DOHH2 (cell line): ENCODE measurements at regions not wholly inside any gene's neighbourhood (a gene's known extent, or its start where the extent isn't known, plus 50 kb on each side); places are given as distances from the start of the nearest gene placed in this dataset.

Experiments used
- H3F3A ChIP-seq: fragments of 200-600 bp; sonication (generic), shearing (Covaris generic); 2 replicates; pipeline ENCODE4 v1.6.0; 2016; ENCODE audit warnings: antibody characterized with exemption, mild to moderate bottlenecking; ENCODE audit not compliant: control insufficient read depth, insufficient read depth
- H3K27ac ChIP-seq: fragments of 200-600 bp; sonication (generic); 2 replicates; pipeline ENCODE4 v1.5.1; 2014; ENCODE audit warnings: low read depth, mild to moderate bottlenecking, low read length, moderate library complexity
- H3K27me3 ChIP-seq: fragments of 200-600 bp; sonication (generic); 2 replicates; pipeline ENCODE4 v1.6.1; 2014; ENCODE audit warnings: mild to moderate bottlenecking, low read length, mixed read lengths; ENCODE audit not compliant: control insufficient read depth
- H3K36me3 ChIP-seq: fragments of 200-600 bp; sonication (generic); 2 replicates; pipeline ENCODE4 v1.6.1; 2014; ENCODE audit warnings: mild to moderate bottlenecking, low read length, moderate library complexity, mixed read lengths; ENCODE audit not compliant: control insufficient read depth
- H3K4me1 ChIP-seq: fragments of 200-600 bp; sonication (generic); 2 replicates; pipeline ENCODE4 v1.6.1; 2014; ENCODE audit warnings: mild to moderate bottlenecking, low read length, mixed read lengths; ENCODE audit not compliant: control insufficient read depth
- H3K4me2 ChIP-seq: fragments of 200-600 bp; sonication (generic); 2 replicates; pipeline ENCODE4 v1.6.0; 2014; ENCODE audit warnings: mild to moderate bottlenecking, low read length, moderate library complexity
- H3K4me3 ChIP-seq: fragments of 200-600 bp; sonication (generic); 2 replicates; pipeline ENCODE4 v1.5.1; 2014; ENCODE audit warnings: mild to moderate bottlenecking, low read length, mixed read lengths
- H3K79me2 ChIP-seq: fragments of 200-600 bp; sonication (generic); 2 replicates; pipeline ENCODE4 v1.6.1; 2014; ENCODE audit warnings: mild to moderate bottlenecking, low read length, mixed read lengths; ENCODE audit not compliant: control insufficient read depth
- H3K9me2 ChIP-seq: fragments of 200-600 bp; sonication (generic); replicated peaks from 2 replicates; pipeline ENCODE4 v1.6.1; 2014; ENCODE audit warnings: mild to moderate bottlenecking, low read length, mixed read lengths; ENCODE audit not compliant: control insufficient read depth
- H3K9me3 ChIP-seq: fragments of 200-600 bp; sonication (generic); 2 replicates; pipeline ENCODE4 v1.6.1; 2014; ENCODE audit warnings: antibody characterized with exemption, low read length, mixed read lengths; ENCODE audit not compliant: control insufficient read depth, insufficient read depth
- H4K20me1 ChIP-seq: fragments of 200-600 bp; sonication (generic); 2 replicates; pipeline ENCODE4 v1.6.0; 2014; ENCODE audit warnings: low read depth, mild to moderate bottlenecking, antibody characterized with exemption, low read length, moderate library complexity; ENCODE audit not compliant: control insufficient read depth, insufficient read depth
- CTCF ChIP-seq: fragments of 200-600 bp; sonication (generic); IDR thresholded peaks from one replicate; pipeline ENCODE4 v1.5.1; 2014; ENCODE audit warnings: antibody characterized with exemption, mild to moderate bottlenecking, low read depth, low read length; ENCODE audit not compliant: poor library complexity, severe bottlenecking
- EZH2phosphoT487 ChIP-seq: fragments of 200-600 bp; sonication (generic); IDR thresholded peaks from 2 replicates; pipeline ENCODE4 v1.6.1; 2017; ENCODE audit warnings: borderline replicate concordance, mild to moderate bottlenecking, antibody characterized with exemption, low read length, moderate library complexity, mixed read lengths

GRCh38 chr6:231779-232178 lies 60.5 kb upstream of the DUSP22 start:
- peaks cover 37% of the 10 kb centered on the region for H3K27me3 ChIP-seq
- H4K20me1 ChIP-seq: no peaks in the 10 kb centered on the region
- no peaks in the 10 kb centered on the region for H3K36me3 ChIP-seq
- H3K9me3 ChIP-seq: no peaks in the 10 kb centered on the region
- H3K4me3 ChIP-seq: no peak overlapping the region
- no peak overlapping the region for H3K27ac ChIP-seq
- TF ChIP-seq CTCF (no peak), EZH2phosphoT487 (no peak)
- no peaks in the 10 kb centered on the region for H3K9me2 ChIP-seq
- H3K79me2 ChIP-seq: no peaks in the 10 kb centered on the region
- H3K4me2 ChIP-seq: no peak overlapping the region
- no peaks in the 10 kb centered on the region for H3F3A ChIP-seq
- no peaks in the 10 kb centered on the region for H3K4me1 ChIP-seq

DNA sequence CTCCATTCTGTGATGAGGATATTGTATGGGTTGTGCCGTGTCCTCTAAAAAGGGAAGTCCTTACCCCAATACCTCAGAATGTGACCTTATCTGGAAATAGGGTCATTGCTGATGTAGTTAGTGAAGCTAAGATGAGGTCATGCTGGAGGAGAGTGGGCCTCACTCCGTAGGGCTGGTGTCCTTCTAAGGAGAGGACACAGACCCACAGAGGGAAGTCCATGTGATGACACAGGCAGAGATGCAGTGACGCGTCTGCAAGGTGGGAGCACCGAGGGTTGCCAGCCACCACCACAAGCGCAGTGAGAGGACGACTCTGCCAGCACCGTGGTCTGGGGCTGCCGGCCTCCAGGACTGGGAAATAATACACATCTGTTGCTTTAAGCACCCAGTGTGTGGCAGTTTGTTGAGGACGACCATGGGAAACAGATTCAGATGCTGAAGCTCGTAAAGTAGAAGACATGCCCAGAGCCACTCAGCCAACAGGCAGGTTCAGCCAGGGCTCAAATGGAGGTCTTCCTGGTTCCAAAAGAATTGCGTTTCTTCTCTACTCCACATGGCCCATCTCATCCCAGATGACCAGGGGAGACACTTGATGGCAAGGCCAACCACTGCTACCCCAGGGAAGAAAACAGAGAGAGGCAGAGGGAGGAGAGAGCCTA lies 59.2 kb upstream of the DUSP22 start:
- no peaks in the 10 kb centered on the region for H3F3A ChIP-seq
- TF ChIP-seq EZH2phosphoT487 (no peak), CTCF (no peak)
- H3K27me3 ChIP-seq: peaks cover 27% of the 10 kb centered on the region
- H3K4me2 ChIP-seq: no peak overlapping the region
- no peaks in the 10 kb centered on the region for H3K79me2 ChIP-seq
- no peak overlapping the region for H3K4me3 ChIP-seq
- H3K4me1 ChIP-seq: no peaks in the 10 kb centered on the region
- H3K9me2 ChIP-seq: no peaks in the 10 kb centered on the region
- no peaks in the 10 kb centered on the region for H3K36me3 ChIP-seq
- H4K20me1 ChIP-seq: no peaks in the 10 kb centered on the region
- H3K9me3 ChIP-seq: no peaks in the 10 kb centered on the region
- H3K27ac ChIP-seq: no peak overlapping the region

GRCh38 chr6:234706-235372 lies 57.4 kb upstream of the DUSP22 start:
- H3F3A ChIP-seq: no peaks in the 10 kb centered on the region
- peaks cover 16% of the 10 kb centered on the region for H3K27me3 ChIP-seq
- H3K79me2 ChIP-seq: no peaks in the 10 kb centered on the region
- no peaks in the 10 kb centered on the region for H3K36me3 ChIP-seq
- no peak for TF ChIP-seq CTCF
- TF ChIP-seq EZH2phosphoT487: no peak
- no peaks in the 10 kb centered on the region for H3K9me2 ChIP-seq
- no peak overlapping the region for H3K27ac ChIP-seq
- H3K4me3 ChIP-seq: no peak overlapping the region
- H3K9me3 ChIP-seq: no peaks in the 10 kb centered on the region
- H4K20me1 ChIP-seq: no peaks in the 10 kb centered on the region
- no peak overlapping the region for H3K4me2 ChIP-seq
- no peaks in the 10 kb centered on the region for H3K4me1 ChIP-seq
